HTR-8/SVneo (cell line): ENCODE measurements at regions not wholly inside any gene's neighbourhood (a gene's known extent, or its start where the extent isn't known, plus 50 kb on each side); places are given as distances from the start of the nearest gene placed in this dataset.

Experiments used
- DNase-seq: peaks from one replicate; pipeline ENCODE4 v3.0.0; 2011; ENCODE audit warnings: low spot score, mixed read lengths; ENCODE audit not compliant: insufficient read length
- FAIRE-seq: peaks from 2 replicates; lab custom pipeline; 2011; peaks lifted over from hg19 to GRCh38; lab: Jason Lieb, UNC

- FAIRE-seq = no peak
Measured at GRCh38 chr4:13970349-13970748, 342.8 kb upstream of the BOD1L1 start.

GRCh38 chr4:13977746-13978145, 350.2 kb upstream of the BOD1L1 start:
- DNase-seq (no peak), FAIRE-seq (no peak)

More at GRCh38 chr4:13970349-13970748, 342.8 kb upstream of the BOD1L1 start:
- DNase-seq = no peak

GRCh38 chr4:13980317-13981310, 353.1 kb upstream of the BOD1L1 start:
- DNase-seq (no peak), FAIRE-seq (no peak)

GRCh38 chr4:13981499-13981898, 354.0 kb upstream of the BOD1L1 start:
- DNase-seq (no peak), FAIRE-seq (no peak)

- DNase-seq (no peak), FAIRE-seq (no peak)
Measured at GRCh38 chr4:13982010-13982409, 354.5 kb upstream of the BOD1L1 start.

GRCh38 chr4:13983189-13983790, 355.8 kb upstream of the BOD1L1 start:
- FAIRE-seq = no peak
- DNase-seq = no peak

- DNase-seq (no peak), FAIRE-seq (no peak)
Measured at GRCh38 chr4:13984991-13985800, 357.7 kb upstream of the BOD1L1 start.

GRCh38 chr4:13985837-13986236, 358.3 kb upstream of the BOD1L1 start:
- FAIRE-seq (no peak), DNase-seq (no peak)

GRCh38 chr4:13986548-13986947, 359.0 kb upstream of the BOD1L1 start:
- no peak for FAIRE-seq

GRCh38 chr4:13988353-13989305, 361.1 kb upstream of the BOD1L1 start:
- FAIRE-seq = no peak
- DNase-seq = peak; percentile 35

More at GRCh38 chr4:13986548-13986947, 359.0 kb upstream of the BOD1L1 start:
- DNase-seq = no peak

GRCh38 chr4:13989501-13989900, 362.0 kb upstream of the BOD1L1 start:
- FAIRE-seq (no peak), DNase-seq (no peak)

- DNase-seq (no peak), FAIRE-seq (no peak)
Measured at GRCh38 chr4:13990596-13991589, 363.4 kb upstream of the BOD1L1 start.

- DNase-seq (no peak), FAIRE-seq (no peak)
Measured at GRCh38 chr4:13992041-13992440, 364.5 kb upstream of the BOD1L1 start.

- FAIRE-seq = no peak
- DNase-seq = no peak
Measured at GRCh38 chr4:13992975-13993520, 365.5 kb upstream of the BOD1L1 start.

- DNase-seq (no peak), FAIRE-seq (no peak)
Measured at GRCh38 chr4:13994016-13994415, 366.5 kb upstream of the BOD1L1 start.

- no peak for FAIRE-seq
- DNase-seq = no peak
Measured at GRCh38 chr4:13998850-13999445, 371.4 kb upstream of the BOD1L1 start.

GRCh38 chr4:14000091-14000814, 372.7 kb upstream of the BOD1L1 start:
- DNase-seq (no peak), FAIRE-seq (peak; percentile 33)
